Common myeloid progenitor, CD34-positive (primary cell): ENCODE measurements at regions not wholly inside any gene's neighbourhood (a gene's known extent, or its start where the extent isn't known, plus 50 kb on each side); places are given as distances from the start of the nearest gene placed in this dataset.

Experiments
- CTCF ChIA-PET: fragments of 350-600 bp; sonication (Branson Sonifier 250); formaldehyde crosslinking; loops from one replicate; lab custom pipeline; 2021; ENCODE audit warnings: antibody characterized with exemption; lab: Charles Lee
- POLR2A ChIA-PET: fragments of 350-600 bp; sonication (Branson Sonifier 250); formaldehyde crosslinking; loops from one replicate; lab custom pipeline; 2021; ENCODE audit warnings: antibody characterized with exemption; lab: Charles Lee
- DNase-seq, 3 donors: peaks; one replicate each; pipeline versions ENCODE4 v3.0.0 to v3.0.0-alpha.2; 2013
- H3K27ac ChIP-seq, 2 experiments: 1 replicate in 1 of 2; 2 replicates in 1 of 2; pipeline ENCODE4 v1.7.0; 2013; ENCODE audit warnings: inconsistent platforms in 2 of 2, low read length in 2 of 2, mild to moderate bottlenecking in 2 of 2, low read depth in 1 of 2, moderate library complexity in 1 of 2; ENCODE audit not compliant: severe bottlenecking in 2 of 2, insufficient read depth in 1 of 2, poor library complexity in 1 of 2
- H3K27me3 ChIP-seq, 5 experiments: replicated peaks in 2 of 5; 1 replicate in 3 of 5; 2 replicates in 2 of 5; pipeline versions ENCODE4 v1.6.1 to v1.7.0; 2013; ENCODE audit warnings: low read length in 4 of 5, mild to moderate bottlenecking in 2 of 5, moderate library complexity in 2 of 5, inconsistent platforms in 1 of 5; ENCODE audit not compliant: insufficient read depth in 5 of 5, control insufficient read depth in 4 of 5
- H3K36me3 ChIP-seq, 4 experiments: 1 replicate in 2 of 4; 2 replicates in 2 of 4; pipeline versions ENCODE4 v1.6.1 to v1.7.0; 2013; ENCODE audit warnings: low read length in 3 of 4, control low read depth in 1 of 4, mild to moderate bottlenecking in 1 of 4; ENCODE audit not compliant: control insufficient read depth in 4 of 4, insufficient read depth in 4 of 4
- H3K4me1 ChIP-seq, 4 experiments: 1 replicate in 3 of 4; 2 replicates in 1 of 4; pipeline versions ENCODE4 v1.6.1 to v1.7.1; 2013; ENCODE audit warnings: low read length in 3 of 4, mild to moderate bottlenecking in 3 of 4, control low read depth in 1 of 4, inconsistent platforms in 1 of 4, moderate library complexity in 1 of 4; ENCODE audit not compliant: control insufficient read depth in 4 of 4, insufficient read depth in 4 of 4; ENCODE audit errors: control extremely low read depth in 1 of 4
- H3K4me3 ChIP-seq, 7 experiments: 1 replicate in 4 of 7; 2 replicates in 3 of 7; pipeline versions ENCODE4 v1.5.1 to v1.7.0; 2013; ENCODE audit warnings: mild to moderate bottlenecking in 7 of 7, low read length in 6 of 7, moderate library complexity in 6 of 7, inconsistent platforms in 2 of 7, low read depth in 2 of 7, control low read depth in 1 of 7; ENCODE audit not compliant: insufficient read depth in 4 of 7, control insufficient read depth in 1 of 7; ENCODE audit errors: extremely low read depth in 1 of 7
- H3K9me3 ChIP-seq, 5 experiments: 1 replicate in 4 of 5; 2 replicates in 1 of 5; pipeline versions ENCODE4 v1.6.1 to v1.7.1; 2013; ENCODE audit warnings: low read length in 4 of 5, mild to moderate bottlenecking in 2 of 5, inconsistent platforms in 1 of 5, low read depth in 1 of 5, moderate library complexity in 1 of 5; ENCODE audit not compliant: control insufficient read depth in 4 of 5, insufficient read depth in 2 of 5; ENCODE audit errors: control extremely low read depth in 1 of 5
- WGBS: methylation state at CpG from one replicate; pipeline ENCODE4 v1.1.5; 2013; ENCODE audit not compliant: insufficient coverage; 5-methylcytosine and 5-hydroxymethylcytosine counted together

DNA sequence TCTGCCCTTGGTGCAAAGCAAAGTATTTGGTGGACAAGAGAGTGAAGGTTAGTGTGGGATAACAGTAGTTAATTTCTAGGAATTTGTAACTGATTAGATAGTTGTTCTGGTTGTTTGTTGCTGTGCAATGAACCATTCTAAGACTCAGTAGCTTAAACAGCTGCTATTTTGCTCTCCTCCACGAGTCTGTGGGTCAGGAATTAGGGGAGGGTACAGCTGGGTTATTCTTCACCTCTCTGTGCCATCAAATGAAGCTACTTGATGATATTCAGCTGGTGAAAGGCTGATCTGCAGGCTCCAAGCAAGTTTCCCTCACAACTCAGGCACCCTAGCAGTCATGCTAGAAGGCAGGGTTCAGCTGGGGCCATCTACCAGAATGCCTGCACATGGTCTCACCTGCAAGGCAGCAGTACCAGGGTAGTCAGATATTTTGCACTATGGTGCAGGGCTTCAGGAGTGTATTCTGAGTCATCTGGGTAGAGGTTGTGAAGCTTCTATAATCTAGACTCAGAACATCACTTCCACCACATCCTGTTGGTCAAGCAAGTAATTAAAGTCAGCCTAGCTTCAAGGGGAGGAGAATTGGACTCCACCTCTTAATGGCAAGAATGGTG lies 159.5 kb upstream of the SLC28A3 start:
- no peaks in the 10 kb centered on the region for H3K36me3 ChIP-seq
- H3K27ac ChIP-seq, result no peak overlapping the region
- no peak for DNase-seq
- CTCF ChIA-PET, result no interaction called here
- WGBS, result 67% methylated on average over 1 of the region's 1 CpG
- POLR2A ChIA-PET, result interaction anchor here (0.6 kb wide), 1 partner anchor 1258 kb away, joined by 3 read pairs; no protein-coding TSS in a partner anchor
- H3K9me3 ChIP-seq, result peaks cover 0 to 3% (median 0%) of the 10 kb centered on the region in 5 experiments
- no peak overlapping the region for H3K4me3 ChIP-seq
- H3K4me1 ChIP-seq, result no peaks in the 10 kb centered on the region
- peaks cover 0 to 3% (median 0%) of the 10 kb centered on the region in 5 experiments for H3K27me3 ChIP-seq

DNA sequence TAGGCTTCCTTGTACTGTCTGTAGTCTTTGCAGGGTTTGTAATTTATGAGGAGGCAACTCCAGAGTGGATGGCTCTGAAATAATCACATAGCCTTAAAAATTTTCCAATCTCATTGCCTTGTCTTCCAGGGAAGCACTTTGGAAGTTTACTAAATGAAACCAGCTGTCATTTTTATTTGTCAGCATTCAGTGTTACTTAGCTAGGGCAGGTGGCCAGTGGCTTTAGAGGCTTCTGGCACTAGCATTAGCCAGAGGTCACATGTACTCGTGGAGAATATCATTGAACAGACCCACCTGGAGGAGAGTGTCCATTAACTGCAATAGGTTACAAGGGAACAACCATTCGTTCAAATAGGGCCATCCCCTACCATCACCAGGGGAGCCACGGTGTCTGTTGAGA lies 160.3 kb upstream of the SLC28A3 start:
- Histone ChIP-seq H3K4me3 (no peak overlapping the region), H3K27me3 (peaks cover 0 to 3% (median 0%) of the 10 kb centered on the region in 5 experiments), H3K27ac (no peak overlapping the region), H3K36me3 (no peaks in the 10 kb centered on the region), H3K9me3 (peaks cover 0 to 3% (median 0%) of the 10 kb centered on the region in 5 experiments), H3K4me1 (no peaks in the 10 kb centered on the region)
- ChIA-PET CTCF (no interaction called here), POLR2A (no interaction called here)
- 94% methylated on average over 2 of the region's 3 CpGs for WGBS
- DNase-seq, result no peak

DNA sequence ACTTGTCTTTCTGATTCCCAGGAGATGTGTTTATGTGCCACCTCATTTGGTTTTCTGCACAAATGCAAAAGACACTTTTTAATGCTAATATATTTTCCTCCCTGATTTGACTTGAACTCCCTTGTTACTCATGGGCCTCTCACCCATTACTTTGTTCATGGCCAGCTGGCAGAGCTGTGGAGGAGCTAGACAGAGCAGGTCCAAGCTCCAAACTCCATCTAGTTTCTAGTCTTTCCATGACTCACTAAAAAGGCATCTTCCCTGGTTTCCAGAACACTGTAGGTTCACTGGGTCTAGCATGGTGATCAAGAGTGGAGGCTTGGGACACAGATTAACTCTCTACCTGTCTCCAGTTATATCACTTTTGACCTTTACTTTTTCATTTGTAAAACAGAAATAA lies 161.0 kb upstream of the SLC28A3 start:
- ChIA-PET CTCF (interaction anchor here (1.0 kb wide), 1 partner anchor 757 kb away, joined by 3 read pairs; no protein-coding TSS in a partner anchor), POLR2A (no interaction called here)
- Histone ChIP-seq H3K27ac (no peak overlapping the region), H3K27me3 (peaks cover 0 to 3% (median 0%) of the 10 kb centered on the region in 5 experiments), H3K9me3 (peaks cover 0 to 3% (median 0%) of the 10 kb centered on the region in 5 experiments), H3K4me3 (no peak overlapping the region), H3K36me3 (no peaks in the 10 kb centered on the region), H3K4me1 (no peaks in the 10 kb centered on the region)
- DNase-seq, result no peak

DNA sequence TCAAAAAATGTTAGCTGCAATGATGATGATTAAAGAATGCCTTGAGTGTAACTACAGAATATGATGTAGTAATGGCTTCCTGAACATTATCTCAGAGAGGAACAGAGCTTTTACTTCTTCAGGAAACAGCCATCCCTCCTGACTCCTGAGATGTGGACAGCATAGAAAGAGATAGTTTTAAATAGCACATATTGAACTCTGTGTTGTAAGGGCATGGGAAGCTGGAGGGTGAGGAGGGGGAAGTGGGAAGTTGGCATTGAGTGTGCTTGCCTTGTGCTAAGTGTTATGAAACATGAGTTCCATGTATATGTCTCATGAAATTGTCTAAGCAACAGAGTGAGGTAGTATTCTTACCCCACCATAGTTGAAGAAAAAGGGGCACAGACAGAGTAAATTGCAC lies 161.5 kb upstream of the SLC28A3 start:
- CTCF ChIA-PET, result interaction anchor here (1.0 kb wide), 1 partner anchor 757 kb away, joined by 3 read pairs; no protein-coding TSS in a partner anchor
- Histone ChIP-seq H3K4me3 (no peak overlapping the region), H3K36me3 (no peaks in the 10 kb centered on the region), H3K27ac (no peak overlapping the region), H3K27me3 (peaks cover 0 to 3% (median 0%) of the 10 kb centered on the region in 5 experiments), H3K9me3 (peaks cover 0 to 7% (median 0%) of the 10 kb centered on the region in 5 experiments), H3K4me1 (no peaks in the 10 kb centered on the region)
- DNase-seq, result no peak
- POLR2A ChIA-PET, result no interaction called here

DNA sequence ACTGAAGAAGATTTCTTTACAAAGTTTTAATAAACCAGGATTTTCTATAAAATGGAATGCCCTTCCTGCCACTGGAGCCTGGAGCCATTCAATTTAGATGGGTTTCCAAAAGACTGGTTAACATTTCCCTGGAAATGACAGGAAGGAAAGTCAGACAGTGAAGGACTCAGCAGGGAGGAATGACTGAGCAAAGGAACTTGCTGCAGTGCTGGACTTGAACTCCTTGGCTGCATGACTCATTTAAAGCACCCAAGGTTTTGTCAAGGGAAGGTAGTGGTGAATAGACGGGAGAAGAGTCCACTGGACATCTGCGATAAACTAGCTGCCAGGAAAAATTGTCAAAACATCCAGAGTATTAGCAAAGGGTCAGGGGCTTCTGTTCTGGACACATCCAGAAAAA lies 163.8 kb upstream of the SLC28A3 start:
- H3K27me3 ChIP-seq, result peaks cover 0 to 3% (median 0%) of the 10 kb centered on the region in 5 experiments
- peaks cover 0 to 12% (median 3%) of the 10 kb centered on the region in 5 experiments for H3K9me3 ChIP-seq
- CTCF ChIA-PET, result no interaction called here
- DNase-seq, result no peak
- no peaks in the 10 kb centered on the region for H3K36me3 ChIP-seq
- no peak overlapping the region for H3K4me3 ChIP-seq
- 96% methylated on average over 2 of the region's 2 CpGs for WGBS
- no peaks in the 10 kb centered on the region for H3K4me1 ChIP-seq
- H3K27ac ChIP-seq, result no peak overlapping the region
- POLR2A ChIA-PET, result no interaction called here

DNA sequence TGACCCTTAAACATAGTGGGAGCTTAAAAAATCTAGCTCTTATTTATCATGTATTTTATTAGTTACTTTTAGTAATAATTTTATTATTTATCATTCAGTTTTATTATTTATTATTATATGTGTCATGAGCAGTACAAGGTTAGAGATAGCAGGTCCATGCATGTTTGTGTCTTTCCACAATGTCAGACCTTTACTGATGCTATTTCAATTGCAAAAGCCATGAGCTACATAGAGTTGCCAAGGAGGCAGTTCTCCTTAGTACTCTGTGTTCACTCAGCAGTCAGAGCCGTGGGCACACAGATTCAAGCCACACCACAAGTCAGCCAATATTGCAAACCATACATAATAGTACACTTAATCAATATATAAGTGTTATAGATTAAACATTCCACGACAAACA lies 157.9 kb upstream of the NTRK2 start:
- no peaks in the 10 kb centered on the region for H3K36me3 ChIP-seq
- H3K4me1 ChIP-seq, result no peaks in the 10 kb centered on the region
- H3K4me3 ChIP-seq, result no peak overlapping the region
- DNase-seq, result no peak
- no CpG with 5 or more reads among the region's 2 CpGs for WGBS
- no peak overlapping the region for H3K27ac ChIP-seq
- CTCF ChIA-PET, result no interaction called here
- peaks cover 0 to 9% (median 0%) of the 10 kb centered on the region in 5 experiments for H3K9me3 ChIP-seq
- peaks cover 0 to 2% (median 0%) of the 10 kb centered on the region in 5 experiments for H3K27me3 ChIP-seq
- POLR2A ChIA-PET, result no interaction called here

GRCh38 chr9:84512493-84512892 lies 157.0 kb upstream of the NTRK2 start:
- peaks cover 0 to 2% (median 0%) of the 10 kb centered on the region in 5 experiments for H3K27me3 ChIP-seq

More at GRCh38 chr9:84512493-84512892, 157.0 kb upstream of the NTRK2 start:
- Histone ChIP-seq H3K9me3 (peaks cover 0 to 9% (median 0%) of the 10 kb centered on the region in 5 experiments), H3K4me1 (no peaks in the 10 kb centered on the region), H3K27ac (no peak overlapping the region), H3K4me3 (no peak overlapping the region), H3K36me3 (no peaks in the 10 kb centered on the region)
- no peak for DNase-seq
- 85% methylated on average over 2 of the region's 2 CpGs for WGBS
- CTCF ChIA-PET, result no interaction called here
- POLR2A ChIA-PET, result no interaction called here
